H9 (cell line): ENCODE measurements at regions not wholly inside any gene's neighbourhood (a gene's known extent, or its start where the extent isn't known, plus 50 kb on each side); places are given as distances from the start of the nearest gene placed in this dataset.

Source experiments
- DNase-seq: peaks from one replicate; pipeline ENCODE4 v3.0.0-alpha.2; 2017
- H2AFZ ChIP-seq: one replicate; pipeline ENCODE4 v1.6.1; 2013; ENCODE audit warnings: mild to moderate bottlenecking, low read length, control low read depth, moderate library complexity
- H2AK5ac ChIP-seq: 2 replicates; pipeline ENCODE4 v1.6.1; 2013; ENCODE audit warnings: low read length, control low read depth, mixed read lengths; ENCODE audit not compliant: insufficient read length
- H2BK120ac ChIP-seq: one replicate; pipeline ENCODE4 v1.6.1; 2013; ENCODE audit warnings: low read depth, mild to moderate bottlenecking, low read length, control low read depth, inconsistent platforms; ENCODE audit not compliant: poor library complexity, severe bottlenecking
- H2BK12ac ChIP-seq: 2 replicates; pipeline ENCODE4 v1.6.1; 2013; ENCODE audit warnings: low read length, control low read depth, mixed read lengths, low read depth; ENCODE audit not compliant: insufficient read length
- H2BK15ac ChIP-seq: 2 replicates; pipeline ENCODE4 v1.6.1; 2013; ENCODE audit warnings: low read depth, low read length, control low read depth
- H2BK20ac ChIP-seq: one replicate; pipeline ENCODE4 v1.6.1; 2013; ENCODE audit warnings: low read depth, mild to moderate bottlenecking, low read length, control low read depth, inconsistent platforms; ENCODE audit not compliant: poor library complexity, severe bottlenecking
- H2BK5ac ChIP-seq: 2 replicates; pipeline ENCODE4 v1.6.1; 2013; ENCODE audit warnings: low read length, control low read depth, mixed read lengths; ENCODE audit not compliant: insufficient read length
- H3K14ac ChIP-seq: 2 replicates; pipeline ENCODE4 v1.6.1; 2013; ENCODE audit warnings: low read length, control low read depth; ENCODE audit not compliant: insufficient read depth
- H3K18ac ChIP-seq: 2 replicates; pipeline ENCODE4 v1.6.1; 2013; ENCODE audit warnings: low read depth, mild to moderate bottlenecking, mixed read lengths, low read length, control low read depth; ENCODE audit not compliant: insufficient read length
- H3K23ac ChIP-seq: 2 replicates; pipeline ENCODE4 v1.6.1; 2013; ENCODE audit warnings: low read length, control low read depth, mixed read lengths, low read depth; ENCODE audit not compliant: insufficient read length
- H3K23me2 ChIP-seq: 2 replicates; pipeline ENCODE4 v1.6.1; 2013; ENCODE audit warnings: low read depth, mild to moderate bottlenecking, mixed read lengths, low read length, control low read depth; ENCODE audit not compliant: insufficient read length, poor library complexity, severe bottlenecking
- H3K27ac ChIP-seq: 2 replicates; pipeline ENCODE4 v1.5.1; 2013; ENCODE audit warnings: low read length, control low read depth, mixed read lengths, low read depth; ENCODE audit not compliant: insufficient read length
- H3K27me3 ChIP-seq: 2 replicates; pipeline ENCODE4 v1.6.1; 2013; ENCODE audit warnings: low read length, control low read depth, inconsistent platforms; ENCODE audit not compliant: insufficient read depth
- H3K4ac ChIP-seq: 2 replicates; pipeline ENCODE4 v1.6.1; 2013; ENCODE audit warnings: low read depth, mild to moderate bottlenecking, control low read depth, inconsistent platforms, low read length, moderate library complexity
- H3K4me1 ChIP-seq: 2 replicates; pipeline ENCODE4 v1.6.1; 2013; ENCODE audit warnings: low read length, control low read depth, inconsistent platforms; ENCODE audit not compliant: insufficient read depth
- H3K4me2 ChIP-seq: 2 replicates; pipeline ENCODE4 v1.6.1; 2013; ENCODE audit warnings: low read length, control low read depth, mixed read lengths; ENCODE audit not compliant: insufficient read length, insufficient read depth
- H3K56ac ChIP-seq: 2 replicates; pipeline ENCODE4 v1.6.1; 2013; ENCODE audit warnings: low read depth, mild to moderate bottlenecking, mixed read lengths, low read length, control low read depth; ENCODE audit not compliant: insufficient read length
- H3K79me1 ChIP-seq: 2 replicates; pipeline ENCODE4 v1.6.1; 2013; ENCODE audit warnings: low read depth, mild to moderate bottlenecking, moderate library complexity, low read length, control low read depth, inconsistent platforms; ENCODE audit not compliant: insufficient read depth, poor library complexity, severe bottlenecking
- H3K79me2 ChIP-seq: 2 replicates; pipeline ENCODE4 v1.6.1; 2013; ENCODE audit warnings: low read length, control low read depth, inconsistent platforms; ENCODE audit not compliant: insufficient read depth
- H3K9ac ChIP-seq: 2 replicates; pipeline ENCODE4 v1.6.1; 2013; ENCODE audit warnings: low read length, control low read depth, mixed read lengths; ENCODE audit not compliant: insufficient read length; ENCODE audit errors: extremely low read depth
- H3K9me3 ChIP-seq: one replicate; pipeline ENCODE4 v1.6.1; 2013; ENCODE audit warnings: low read depth, low read length, inconsistent platforms; ENCODE audit not compliant: control insufficient read depth
- H3T11ph ChIP-seq: one replicate; pipeline ENCODE4 v1.6.1; 2013; ENCODE audit warnings: mild to moderate bottlenecking, low read length, control low read depth, inconsistent platforms
- H4K20me1 ChIP-seq: one replicate; pipeline ENCODE4 v1.6.1; 2013; ENCODE audit not compliant: control insufficient read depth, insufficient read length, insufficient read depth
- H4K5ac ChIP-seq: 2 replicates; pipeline ENCODE4 v1.6.1; 2013; ENCODE audit warnings: low read depth, mild to moderate bottlenecking, mixed read lengths, low read length, control low read depth; ENCODE audit not compliant: insufficient read length
- H4K8ac ChIP-seq: replicated peaks from 2 replicates; pipeline ENCODE4 v1.6.1; 2013; ENCODE audit warnings: low read length, control low read depth, mixed read lengths, low read depth; ENCODE audit not compliant: insufficient read length
- H4K91ac ChIP-seq: 2 replicates; pipeline ENCODE4 v1.6.1; 2013; ENCODE audit warnings: low read depth, mild to moderate bottlenecking, moderate library complexity, mixed read lengths, low read length, control low read depth; ENCODE audit not compliant: insufficient read length
- H3K27ac Mint-ChIP-seq, 3 experiments: 2 replicates in 2 of 3; 3 replicates in 1 of 3; pipeline ENCODE4 v1.8.0; 2020 to 2021; ENCODE audit warnings: mixed read lengths in 3 of 3, mild to moderate bottlenecking in 1 of 3, moderate library complexity in 1 of 3
- H3K27me3 Mint-ChIP-seq: 2 replicates; pipeline ENCODE4 v1.8.0; 2021; ENCODE audit warnings: low read depth, mild to moderate bottlenecking, moderate library complexity, mixed read lengths
- H3K36me3 Mint-ChIP-seq, 3 experiments: 2 replicates in 2 of 3; 3 replicates in 1 of 3; pipeline ENCODE4 v1.8.0; 2020 to 2021; ENCODE audit warnings: low read depth in 3 of 3, mixed read lengths in 3 of 3; ENCODE audit not compliant: insufficient read depth in 1 of 3
- H3K4me1 Mint-ChIP-seq, 2 experiments: 2 replicates each; pipeline ENCODE4 v1.8.0; 2020; ENCODE audit warnings: mixed read lengths in 2 of 2
- H3K4me3 Mint-ChIP-seq, 2 experiments: 2 replicates in 1 of 2; 3 replicates in 1 of 2; pipeline ENCODE4 v1.8.0; 2020 to 2021; ENCODE audit warnings: mild to moderate bottlenecking in 2 of 2, mixed read lengths in 2 of 2, moderate library complexity in 1 of 2
- H3K9me3 Mint-ChIP-seq, 2 experiments: 2 replicates in 1 of 2; 3 replicates in 1 of 2; pipeline ENCODE4 v1.8.0; 2020; ENCODE audit warnings: mild to moderate bottlenecking in 2 of 2, mixed read lengths in 2 of 2, moderate library complexity in 1 of 2
- WGBS: extraction: QIAGEN DNeasy Blood & Tissue Kit; methylation state at CpG from one replicate; pipeline ENCODE4 v1.1.7; 2013; ENCODE audit warnings: missing lambda C conversion rate, low lambda C conversion rate, mixed read lengths; ENCODE audit not compliant: insufficient read length; ENCODE audit errors: extremely low coverage; 5-methylcytosine and 5-hydroxymethylcytosine counted together
- TF ChIP-seq, protein P1 (sequence below): fragments of 200-600 bp; sonication (generic); conservative IDR thresholded peaks from 3 replicates; pipeline ENCODE4 v1.8.0; 2021; ENCODE audit warnings: antibody characterized with exemption, mild to moderate bottlenecking

DNA sequence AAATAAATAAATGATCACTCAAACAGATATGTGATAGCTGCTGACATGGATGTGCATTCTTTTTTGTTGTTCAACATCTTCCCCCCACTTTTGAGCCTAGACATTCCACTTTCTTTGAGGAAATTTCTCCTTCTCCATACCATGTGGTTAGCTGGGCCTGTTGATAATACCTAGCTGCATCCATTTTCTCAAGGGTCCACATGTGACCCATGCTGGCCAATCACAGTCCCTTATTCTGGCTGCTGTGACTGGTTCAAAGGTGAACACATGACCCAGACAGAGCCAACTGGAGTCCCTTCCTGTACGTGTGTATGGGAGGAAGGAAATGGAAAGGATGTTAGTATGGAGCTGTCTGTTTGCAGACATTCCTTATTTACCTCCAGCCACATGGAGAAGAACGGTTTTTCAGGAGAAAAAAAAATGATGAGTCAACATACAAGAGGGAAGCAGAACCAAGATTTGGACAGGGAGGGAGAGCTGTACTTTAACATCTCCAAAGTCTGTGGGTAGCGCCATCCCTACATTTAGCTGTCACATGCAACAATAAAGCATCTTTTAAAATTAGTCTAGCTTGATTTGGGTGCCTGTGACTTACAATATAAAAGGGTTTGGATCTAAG is 391.7 kb upstream of the TBX3 start:
- no peaks in the 10 kb centered on the region for H3K36me3 Mint-ChIP-seq
- Histone ChIP-seq H3K79me1 (no peaks in the 10 kb centered on the region), H3K9me3 (no peaks in the 10 kb centered on the region), H3K27ac (no peak overlapping the region), H3K4me2 (no peak overlapping the region), H4K91ac (no peak overlapping the region), H2BK5ac (no peak overlapping the region), H2BK120ac (no peak overlapping the region), H2BK15ac (no peak overlapping the region), H2AFZ (no peak overlapping the region), H2AK5ac (no peak overlapping the region), H3K23ac (no peak overlapping the region), H3K27me3 (no peaks in the 10 kb centered on the region), H3K14ac (no peak overlapping the region), H3T11ph (no peak overlapping the region), H3K4me1 (peaks cover 5% of the 10 kb centered on the region; the same call in 1 of the 2 replicates), H3K79me2 (no peaks in the 10 kb centered on the region), H3K23me2 (no peaks in the 10 kb centered on the region), H3K18ac (no peak overlapping the region), H3K56ac (no peak overlapping the region), H4K20me1 (no peaks in the 10 kb centered on the region), H2BK20ac (no peak overlapping the region), H4K5ac (no peak overlapping the region), H3K9ac (no peak overlapping the region), H3K4ac (no peak overlapping the region), H4K8ac (no peak overlapping the region), H2BK12ac (no peak overlapping the region)
- WGBS = no CpG with 5 or more reads among the region's 3 CpGs
- no peak overlapping the region for H3K4me3 Mint-ChIP-seq
- H3K27ac Mint-ChIP-seq = no peak overlapping the region
- DNase-seq = no peak
- no peaks in the 10 kb centered on the region; a peak in 1 of 5 replicates for H3K9me3 Mint-ChIP-seq
- H3K27me3 Mint-ChIP-seq = peaks cover 2% of the 10 kb centered on the region; the same call in 1 of the 2 replicates
- H3K4me1 Mint-ChIP-seq = peaks cover 11 to 14% of the 10 kb centered on the region in 2 experiments
- TF ChIP-seq, protein P1, sequence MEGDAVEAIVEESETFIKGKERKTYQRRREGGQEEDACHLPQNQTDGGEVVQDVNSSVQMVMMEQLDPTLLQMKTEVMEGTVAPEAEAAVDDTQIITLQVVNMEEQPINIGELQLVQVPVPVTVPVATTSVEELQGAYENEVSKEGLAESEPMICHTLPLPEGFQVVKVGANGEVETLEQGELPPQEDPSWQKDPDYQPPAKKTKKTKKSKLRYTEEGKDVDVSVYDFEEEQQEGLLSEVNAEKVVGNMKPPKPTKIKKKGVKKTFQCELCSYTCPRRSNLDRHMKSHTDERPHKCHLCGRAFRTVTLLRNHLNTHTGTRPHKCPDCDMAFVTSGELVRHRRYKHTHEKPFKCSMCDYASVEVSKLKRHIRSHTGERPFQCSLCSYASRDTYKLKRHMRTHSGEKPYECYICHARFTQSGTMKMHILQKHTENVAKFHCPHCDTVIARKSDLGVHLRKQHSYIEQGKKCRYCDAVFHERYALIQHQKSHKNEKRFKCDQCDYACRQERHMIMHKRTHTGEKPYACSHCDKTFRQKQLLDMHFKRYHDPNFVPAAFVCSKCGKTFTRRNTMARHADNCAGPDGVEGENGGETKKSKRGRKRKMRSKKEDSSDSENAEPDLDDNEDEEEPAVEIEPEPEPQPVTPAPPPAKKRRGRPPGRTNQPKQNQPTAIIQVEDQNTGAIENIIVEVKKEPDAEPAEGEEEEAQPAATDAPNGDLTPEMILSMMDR = no peak
